NCI-H2029 treated with DMSO at 0.1 percent for 48 hours (cell line): ENCODE measurements at regions not wholly inside any gene's neighbourhood (a gene's known extent, or its start where the extent isn't known, plus 50 kb on each side); places are given as distances from the start of the nearest gene placed in this dataset.
A peak's percentile ranks its signal among the peaks of the same experiment; 100 is the strongest.

ENCODE experiments used
- DNase-seq: peaks from one replicate; lab custom pipeline; 2025; lab: John Stamatoyannopoulos, UW

GRCh38 chr7:41524876-41525275 is 178.0 kb downstream of the INHBA start:
- DNase-seq, result no peak

- DNase-seq, result no peak
Measured at GRCh38 chr7:41520445-41520844, 182.4 kb downstream of the INHBA start.

- DNase-seq, result no peak
Measured at GRCh38 chr7:41517771-41518170, 185.1 kb downstream of the INHBA start.

- DNase-seq, result no peak
Measured at GRCh38 chr7:41508755-41509154, 194.1 kb downstream of the INHBA start.

- no peak for DNase-seq
Measured at GRCh38 chr7:41507686-41508268, 195.1 kb downstream of the INHBA start.

- no peak for DNase-seq
Measured at GRCh38 chr7:41504214-41504980, 198.5 kb downstream of the INHBA start.

GRCh38 chr7:41503438-41503837 is 199.5 kb downstream of the INHBA start:
- no peak for DNase-seq

GRCh38 chr7:41501466-41501865 is 201.4 kb downstream of the INHBA start:
- DNase-seq, result no peak

- no peak for DNase-seq
Measured at GRCh38 chr7:41501006-41501405, 201.9 kb downstream of the INHBA start.

- no peak for DNase-seq
Measured at GRCh38 chr7:41492603-41493002, 210.3 kb downstream of the INHBA start.

GRCh38 chr7:41491883-41492471 is 210.9 kb downstream of the INHBA start:
- peak; percentile 2 for DNase-seq

- no peak for DNase-seq
Measured at GRCh38 chr7:41491308-41491707, 211.6 kb downstream of the INHBA start.

GRCh38 chr7:41489885-41490284 is 213.0 kb downstream of the INHBA start:
- DNase-seq, result no peak

- DNase-seq, result no peak
Measured at GRCh38 chr7:41487229-41487940, 215.5 kb downstream of the INHBA start.

GRCh38 chr7:41481353-41481752 is 221.5 kb downstream of the INHBA start:
- no peak for DNase-seq

GRCh38 chr7:41478187-41478586 is 224.7 kb downstream of the INHBA start:
- no peak for DNase-seq

- DNase-seq, result no peak
Measured at GRCh38 chr7:41476460-41476803, 226.5 kb downstream of the INHBA start.

- DNase-seq, result no peak
Measured at GRCh38 chr7:41475801-41476459, 227.0 kb downstream of the INHBA start.

- DNase-seq, result no peak
Measured at GRCh38 chr7:41472427-41473125, 230.3 kb downstream of the INHBA start.

- no peak for DNase-seq
Measured at GRCh38 chr7:41470081-41470480, 232.8 kb downstream of the INHBA start.

GRCh38 chr7:41467596-41467995 is 235.3 kb downstream of the INHBA start:
- no peak for DNase-seq
